CD8-positive, alpha-beta memory T cell (primary cell): ENCODE measurements at regions not wholly inside any gene's neighbourhood (a gene's known extent, or its start where the extent isn't known, plus 50 kb on each side); places are given as distances from the start of the nearest gene placed in this dataset.

Experiments
- CTCF ChIA-PET: fragments of 350-600 bp; sonication (Branson Sonifier 250); formaldehyde crosslinking; loops from one replicate; lab custom pipeline; 2021; ENCODE audit warnings: antibody characterized with exemption; lab: Charles Lee
- POLR2A ChIA-PET: fragments of 350-600 bp; sonication (Branson Sonifier 250); formaldehyde crosslinking; loops from one replicate; lab custom pipeline; 2021; ENCODE audit warnings: antibody characterized with exemption; lab: Charles Lee
- DNase-seq, 5 donors: peaks; one replicate each; pipeline versions ENCODE4 v3.0.0 to v3.0.0-alpha.2; 2020 to 2022; ENCODE audit warnings: mixed read lengths in 1 of 5
- H3K27ac ChIP-seq: one replicate; pipeline ENCODE4 v1.7.0; 2013; ENCODE audit warnings: low read depth, mild to moderate bottlenecking, low read length, moderate library complexity
- H3K27me3 ChIP-seq: 2 replicates; pipeline ENCODE4 v1.7.0; 2013; ENCODE audit warnings: low read length, mild to moderate bottlenecking; ENCODE audit not compliant: insufficient read depth, poor library complexity, severe bottlenecking
- H3K36me3 ChIP-seq: 2 replicates; pipeline ENCODE4 v1.7.0; 2013; ENCODE audit warnings: mild to moderate bottlenecking, low read length, moderate library complexity; ENCODE audit not compliant: insufficient read depth
- H3K4me1 ChIP-seq: 2 replicates; pipeline ENCODE4 v1.7.0; 2013; ENCODE audit warnings: mild to moderate bottlenecking, low read length, moderate library complexity; ENCODE audit not compliant: insufficient read depth
- H3K4me3 ChIP-seq: 2 replicates; pipeline ENCODE4 v1.7.0; 2013; ENCODE audit warnings: mild to moderate bottlenecking, low read length
- H3K9me3 ChIP-seq: 2 replicates; pipeline ENCODE4 v1.7.0; 2013; ENCODE audit warnings: mild to moderate bottlenecking, low read length
- H3K27ac Mint-ChIP-seq, 8 donors: one replicate each; pipeline ENCODE4 v1.8.0; 2020 to 2021; ENCODE audit warnings: mixed read lengths in 8 of 8, mild to moderate bottlenecking in 6 of 8, inconsistent platforms in 3 of 8, moderate library complexity in 3 of 8
- H3K27me3 Mint-ChIP-seq, 2 donors: one replicate each; pipeline ENCODE4 v1.8.0; 2020 to 2021; ENCODE audit warnings: mixed read lengths in 2 of 2, mild to moderate bottlenecking in 1 of 2, moderate library complexity in 1 of 2
- H3K36me3 Mint-ChIP-seq, 3 donors: one replicate each; pipeline ENCODE4 v1.8.0; 2020 to 2021; ENCODE audit warnings: mixed read lengths in 3 of 3, inconsistent platforms in 1 of 3, mild to moderate bottlenecking in 1 of 3
- H3K4me1 Mint-ChIP-seq, 3 donors: one replicate each; pipeline ENCODE4 v1.8.0; 2020 to 2021; ENCODE audit warnings: mixed read lengths in 3 of 3, inconsistent platforms in 1 of 3, mild to moderate bottlenecking in 1 of 3
- H3K4me3 Mint-ChIP-seq, 7 donors: one replicate each; pipeline ENCODE4 v1.8.0; 2020 to 2021; ENCODE audit warnings: mixed read lengths in 7 of 7, mild to moderate bottlenecking in 6 of 7, moderate library complexity in 4 of 7, inconsistent platforms in 2 of 7
- H3K9me3 Mint-ChIP-seq, 5 donors: one replicate each; pipeline ENCODE4 v1.8.0; 2020 to 2022; ENCODE audit warnings: mixed read lengths in 5 of 5, mild to moderate bottlenecking in 3 of 5, moderate library complexity in 2 of 5, inconsistent platforms in 1 of 5

GRCh38 chr11:86122773-86123172, 53.9 kb upstream of the PICALM start:
- DNase-seq: no peak
- peaks cover 2 to 7% (median 3%) of the 10 kb centered on the region in 3 donors for H3K4me1 Mint-ChIP-seq
- H3K27ac Mint-ChIP-seq: no peak overlapping the region
- POLR2A ChIA-PET: no interaction called here
- H3K4me3 Mint-ChIP-seq: no peak overlapping the region
- H3K27me3 Mint-ChIP-seq: peaks cover 0 to 1% of the 10 kb centered on the region in 2 donors
- Histone ChIP-seq H3K27ac (no peak overlapping the region), H3K36me3 (no peaks in the 10 kb centered on the region), H3K9me3 (no peaks in the 10 kb centered on the region), H3K4me1 (no peaks in the 10 kb centered on the region), H3K27me3 (no peaks in the 10 kb centered on the region), H3K4me3 (no peak overlapping the region)
- no peaks in the 10 kb centered on the region for H3K9me3 Mint-ChIP-seq
- CTCF ChIA-PET: no interaction called here
- H3K36me3 Mint-ChIP-seq: no peaks in the 10 kb centered on the region

GRCh38 chr11:86120807-86121206, 51.9 kb upstream of the PICALM start:
- H3K9me3 Mint-ChIP-seq: no peaks in the 10 kb centered on the region
- H3K27me3 Mint-ChIP-seq: peaks cover 0 to 1% of the 10 kb centered on the region in 2 donors
- CTCF ChIA-PET: no interaction called here
- no peaks in the 10 kb centered on the region for H3K27me3 ChIP-seq
- POLR2A ChIA-PET: no interaction called here
- no peak for DNase-seq
- no peak overlapping the region for H3K27ac ChIP-seq
- no peaks in the 10 kb centered on the region for H3K36me3 ChIP-seq
- H3K27ac Mint-ChIP-seq: no peak overlapping the region
- peaks cover 18 to 27% (median 23%) of the 10 kb centered on the region in 3 donors for H3K4me1 Mint-ChIP-seq
- H3K4me1 ChIP-seq: peaks cover 13% of the 10 kb centered on the region
- no peaks in the 10 kb centered on the region for H3K36me3 Mint-ChIP-seq
- no peaks in the 10 kb centered on the region for H3K9me3 ChIP-seq
- H3K4me3 ChIP-seq: no peak overlapping the region
- H3K4me3 Mint-ChIP-seq: no peak overlapping the region

GRCh38 chr11:86119906-86120305, 51.0 kb upstream of the PICALM start:
- Histone ChIP-seq H3K4me1 (peaks cover 13% of the 10 kb centered on the region), H3K27me3 (no peaks in the 10 kb centered on the region), H3K4me3 (no peak overlapping the region), H3K36me3 (no peaks in the 10 kb centered on the region), H3K27ac (no peak overlapping the region), H3K9me3 (no peaks in the 10 kb centered on the region)
- Mint-ChIP-seq H3K9me3 (no peaks in the 10 kb centered on the region), H3K4me1 (peaks cover 21 to 33% (median 29%) of the 10 kb centered on the region in 3 donors), H3K27me3 (no peaks in the 10 kb centered on the region), H3K36me3 (no peaks in the 10 kb centered on the region), H3K27ac (no peak overlapping the region), H3K4me3 (no peak overlapping the region)
- DNase-seq: no peak
- ChIA-PET CTCF (interaction anchor here (1.5 kb wide), 1 partner anchor 28 kb away, joined by 4 read pairs; no protein-coding TSS in a partner anchor), POLR2A (no interaction called here)

GRCh38 chr11:86119077-86119476, 50.2 kb upstream of the PICALM start:
- Histone ChIP-seq H3K27ac (no peak overlapping the region), H3K27me3 (no peaks in the 10 kb centered on the region), H3K4me1 (peaks cover 13% of the 10 kb centered on the region), H3K36me3 (no peaks in the 10 kb centered on the region), H3K4me3 (no peak overlapping the region), H3K9me3 (no peaks in the 10 kb centered on the region)
- ChIA-PET CTCF (interaction anchor here (1.5 to 1.8 kb wide), 2 partner anchors 29 to 75 kb away, joined by 4 to 5 read pairs; no protein-coding TSS in a partner anchor), POLR2A (no interaction called here)
- H3K36me3 Mint-ChIP-seq: no peaks in the 10 kb centered on the region
- H3K4me1 Mint-ChIP-seq: peaks cover 19 to 29% (median 26%) of the 10 kb centered on the region in 3 donors
- no peak overlapping the region for H3K27ac Mint-ChIP-seq
- no peak overlapping the region for H3K4me3 Mint-ChIP-seq
- H3K27me3 Mint-ChIP-seq: no peaks in the 10 kb centered on the region
- no peak for DNase-seq
- H3K9me3 Mint-ChIP-seq: no peaks in the 10 kb centered on the region
